OCI-LY1 (cell line): ENCODE measurements at regions not wholly inside any gene's neighbourhood (a gene's known extent, or its start where the extent isn't known, plus 50 kb on each side); places are given as distances from the start of the nearest gene placed in this dataset.

ENCODE experiments used
- H2AFZ ChIP-seq: fragments of 200-600 bp; sonication (generic), shearing (Covaris generic); 2 replicates; pipeline ENCODE4 v1.6.0; 2014; ENCODE audit warnings: antibody characterized with exemption, mild to moderate bottlenecking, low read length
- H3F3A ChIP-seq: fragments of 200-600 bp; sonication (generic), shearing (Covaris generic); 2 replicates; pipeline ENCODE4 v1.6.0; 2014; ENCODE audit warnings: mild to moderate bottlenecking, antibody characterized with exemption, low read length, moderate library complexity; ENCODE audit not compliant: insufficient read depth
- H3K27ac ChIP-seq: fragments of 200-600 bp; sonication (generic); 2 replicates; pipeline ENCODE4 v1.5.1; 2014; ENCODE audit warnings: low read length, mixed run types, mild to moderate bottlenecking, low read depth; ENCODE audit not compliant: poor library complexity, severe bottlenecking
- H3K27me3 ChIP-seq: fragments of 200-600 bp; sonication (generic); 2 replicates; pipeline ENCODE4 v1.6.0; 2014; ENCODE audit warnings: antibody characterized with exemption, mild to moderate bottlenecking, low read length, moderate library complexity; ENCODE audit not compliant: insufficient read depth
- H3K36me3 ChIP-seq: fragments of 200-600 bp; sonication (generic); 2 replicates; pipeline ENCODE4 v1.6.1; 2014; ENCODE audit warnings: mild to moderate bottlenecking, antibody characterized with exemption, low read length, moderate library complexity, mixed read lengths; ENCODE audit not compliant: insufficient read depth
- H3K4me1 ChIP-seq: fragments of 200-600 bp; sonication (generic); 2 replicates; pipeline ENCODE4 v1.5.1; 2014; ENCODE audit warnings: mild to moderate bottlenecking, low read length, moderate library complexity; ENCODE audit not compliant: insufficient read depth, severe bottlenecking
- H3K4me2 ChIP-seq: fragments of 200-600 bp; sonication (generic), shearing (Covaris generic); 2 replicates; pipeline ENCODE4 v1.6.1; 2014; ENCODE audit warnings: low read length
- H3K4me3 ChIP-seq: fragments of 200-600 bp; sonication (generic); 2 replicates; pipeline ENCODE4 v1.5.1; 2014; ENCODE audit warnings: low read length, low read depth, mild to moderate bottlenecking, mixed read lengths; ENCODE audit not compliant: poor library complexity, severe bottlenecking
- H3K79me2 ChIP-seq: fragments of 200-600 bp; shearing (Covaris generic); 2 replicates; pipeline ENCODE4 v1.6.1; 2016; ENCODE audit warnings: mixed run types, low read length, mixed read lengths; ENCODE audit not compliant: insufficient read depth
- H3K9ac ChIP-seq: fragments of 200-600 bp; sonication (generic), shearing (Covaris generic); 2 replicates; pipeline ENCODE4 v1.6.1; 2014; ENCODE audit warnings: mild to moderate bottlenecking, low read length, mixed read lengths
- H3K9me2 ChIP-seq: fragments of 200-600 bp; sonication (generic), shearing (Covaris generic); 2 replicates; pipeline ENCODE4 v1.6.1; 2014; ENCODE audit warnings: low read depth, mild to moderate bottlenecking, low read length, mixed read lengths
- H3K9me3 ChIP-seq: fragments of 200-600 bp; shearing (Covaris generic); 2 replicates; pipeline ENCODE4 v1.6.1; 2014; ENCODE audit warnings: low read length, mixed read lengths
- H4K20me1 ChIP-seq: fragments of 200-600 bp; sonication (generic), shearing (Covaris generic); 2 replicates; pipeline ENCODE4 v1.6.0; 2016; ENCODE audit warnings: mild to moderate bottlenecking, low read length; ENCODE audit not compliant: insufficient read depth
- EZH2 ChIP-seq: fragments of 200-600 bp; sonication (generic), shearing (Covaris generic); IDR thresholded peaks from 2 replicates; pipeline ENCODE4 v1.8.0; 2017; ENCODE audit warnings: borderline replicate concordance, mixed run types, mild to moderate bottlenecking, antibody characterized with exemption, low read length, moderate library complexity, mixed read lengths
- TF ChIP-seq, protein P1 (sequence below): fragments of 200-600 bp; sonication (generic), shearing (Covaris generic); IDR thresholded peaks from 2 replicates; pipeline ENCODE4 v1.5.1; 2017; ENCODE audit warnings: mild to moderate bottlenecking, antibody characterized with exemption, low read length, moderate library complexity, mixed read lengths

DNA sequence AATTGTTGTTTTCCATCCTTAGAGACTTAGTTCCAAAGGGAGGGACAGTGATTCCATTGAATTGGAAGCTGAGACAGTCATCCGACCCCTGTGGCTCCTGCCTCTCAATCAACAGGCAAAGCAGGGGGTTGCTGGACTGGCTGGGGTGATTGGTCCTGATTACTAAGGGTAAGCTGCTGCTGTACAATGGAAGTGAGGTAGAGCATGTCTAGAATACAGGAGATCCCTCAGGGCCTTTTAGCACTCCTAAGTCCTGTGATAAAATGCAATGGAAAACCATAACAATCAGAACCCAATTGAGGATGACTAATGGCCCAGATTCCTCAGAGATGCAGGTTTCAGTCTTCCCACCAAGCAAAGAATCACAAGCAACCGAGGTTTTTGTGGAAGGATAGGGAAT lies 127.6 kb downstream of the AASDH start:
- Histone ChIP-seq H3F3A (no peaks in the 10 kb centered on the region), H3K4me3 (no peak overlapping the region), H3K4me2 (no peak overlapping the region), H4K20me1 (no peaks in the 10 kb centered on the region), H3K27ac (no peak overlapping the region), H3K9me3 (no peaks in the 10 kb centered on the region), H3K36me3 (no peaks in the 10 kb centered on the region), H3K79me2 (no peaks in the 10 kb centered on the region), H3K4me1 (no peaks in the 10 kb centered on the region), H2AFZ (no peak overlapping the region), H3K9ac (no peak overlapping the region), H3K9me2 (no peaks in the 10 kb centered on the region), H3K27me3 (no peaks in the 10 kb centered on the region)
- TF ChIP-seq, protein P1, sequence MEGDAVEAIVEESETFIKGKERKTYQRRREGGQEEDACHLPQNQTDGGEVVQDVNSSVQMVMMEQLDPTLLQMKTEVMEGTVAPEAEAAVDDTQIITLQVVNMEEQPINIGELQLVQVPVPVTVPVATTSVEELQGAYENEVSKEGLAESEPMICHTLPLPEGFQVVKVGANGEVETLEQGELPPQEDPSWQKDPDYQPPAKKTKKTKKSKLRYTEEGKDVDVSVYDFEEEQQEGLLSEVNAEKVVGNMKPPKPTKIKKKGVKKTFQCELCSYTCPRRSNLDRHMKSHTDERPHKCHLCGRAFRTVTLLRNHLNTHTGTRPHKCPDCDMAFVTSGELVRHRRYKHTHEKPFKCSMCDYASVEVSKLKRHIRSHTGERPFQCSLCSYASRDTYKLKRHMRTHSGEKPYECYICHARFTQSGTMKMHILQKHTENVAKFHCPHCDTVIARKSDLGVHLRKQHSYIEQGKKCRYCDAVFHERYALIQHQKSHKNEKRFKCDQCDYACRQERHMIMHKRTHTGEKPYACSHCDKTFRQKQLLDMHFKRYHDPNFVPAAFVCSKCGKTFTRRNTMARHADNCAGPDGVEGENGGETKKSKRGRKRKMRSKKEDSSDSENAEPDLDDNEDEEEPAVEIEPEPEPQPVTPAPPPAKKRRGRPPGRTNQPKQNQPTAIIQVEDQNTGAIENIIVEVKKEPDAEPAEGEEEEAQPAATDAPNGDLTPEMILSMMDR, result no peak
- no peak for TF ChIP-seq EZH2

DNA sequence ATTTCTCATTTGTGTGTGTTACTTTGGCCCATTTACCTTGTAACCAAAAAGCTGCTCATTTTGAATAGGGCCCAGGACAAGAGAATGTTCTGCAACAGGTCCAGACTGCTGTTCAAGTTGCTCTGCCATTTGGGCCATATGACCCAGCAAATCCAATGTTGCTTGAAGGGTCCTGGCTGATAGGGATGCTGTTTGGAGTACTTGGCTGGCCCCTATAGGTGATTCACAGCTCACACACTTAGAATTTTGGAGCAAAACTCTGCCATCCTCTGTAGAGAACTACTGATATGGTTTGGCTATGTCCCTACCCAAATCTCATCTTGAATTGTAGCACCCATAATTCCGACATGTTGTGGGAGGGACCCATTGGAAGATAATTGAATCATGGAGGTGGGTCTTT lies 131.5 kb downstream of the AASDH start:
- no peak overlapping the region for H2AFZ ChIP-seq
- no peak overlapping the region for H3K4me2 ChIP-seq
- no peak overlapping the region for H3K9ac ChIP-seq
- H3K27ac ChIP-seq, result no peak overlapping the region
- no peaks in the 10 kb centered on the region for H3K4me1 ChIP-seq
- H3K27me3 ChIP-seq, result no peaks in the 10 kb centered on the region
- H4K20me1 ChIP-seq, result no peaks in the 10 kb centered on the region
- H3K36me3 ChIP-seq, result no peaks in the 10 kb centered on the region
- no peaks in the 10 kb centered on the region for H3K79me2 ChIP-seq
- no peaks in the 10 kb centered on the region for H3F3A ChIP-seq
- no peak for TF ChIP-seq EZH2
- H3K9me3 ChIP-seq, result no peaks in the 10 kb centered on the region
- H3K9me2 ChIP-seq, result no peaks in the 10 kb centered on the region
- no peak overlapping the region for H3K4me3 ChIP-seq

DNA sequence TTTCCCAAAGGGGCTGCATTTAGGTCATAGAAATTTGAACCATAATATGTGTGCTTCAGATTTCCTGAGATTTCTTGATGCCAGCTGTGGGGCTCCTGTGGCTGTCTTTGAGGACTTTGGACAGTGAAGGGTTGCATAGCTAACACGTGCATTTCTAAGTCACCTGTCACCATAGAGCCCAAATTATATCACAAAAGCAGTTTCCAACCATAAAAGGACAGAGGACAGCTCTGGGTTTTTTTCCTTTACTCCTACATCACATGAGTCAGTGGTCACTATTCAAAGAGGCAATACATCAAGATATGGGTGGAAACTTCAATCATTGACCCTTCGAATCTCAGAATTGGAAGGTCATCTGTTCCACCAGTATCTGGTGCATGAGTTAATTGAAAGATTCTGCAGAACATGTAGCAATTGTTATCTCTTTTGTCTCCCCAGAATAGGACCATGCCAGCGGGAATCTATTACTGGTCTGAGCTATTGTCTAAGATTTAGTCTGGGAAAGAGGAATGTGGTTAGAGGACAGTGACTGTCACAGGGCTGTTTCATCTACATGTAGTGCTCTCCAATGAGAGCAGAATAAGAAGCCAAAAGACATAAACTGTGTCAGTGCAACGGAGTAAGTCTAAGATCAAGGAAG lies 133.5 kb downstream of the AASDH start:
- no peak overlapping the region for H2AFZ ChIP-seq

More for the DNA sequence above, 133.5 kb downstream of the AASDH start:
- Histone ChIP-seq H3K9ac (no peak overlapping the region), H3K4me2 (no peak overlapping the region), H3K4me1 (no peaks in the 10 kb centered on the region), H3K27ac (no peak overlapping the region), H3K9me2 (no peaks in the 10 kb centered on the region), H3K27me3 (no peaks in the 10 kb centered on the region), H3K9me3 (no peaks in the 10 kb centered on the region), H4K20me1 (no peaks in the 10 kb centered on the region), H3F3A (no peaks in the 10 kb centered on the region), H3K36me3 (no peaks in the 10 kb centered on the region), H3K79me2 (no peaks in the 10 kb centered on the region), H3K4me3 (no peak overlapping the region)
- no peak for TF ChIP-seq EZH2
- TF ChIP-seq, protein P1, result no peak
